Esophagus squamous epithelium (tissue), 4 donors: ENCODE measurements at regions not wholly inside any gene's neighbourhood (a gene's known extent, or its start where the extent isn't known, plus 50 kb on each side); places are given as distances from the start of the nearest gene placed in this dataset.

Experiments used
- CTCF ChIP-seq, 6 experiments: fragments of 450-650 bp in 4 of 6; fragments of 200-600 bp in 2 of 6; sonication (generic) in 2 of 6; IDR thresholded peaks; one replicate each; pipeline ENCODE4 v1.5.1; 2016 to 2019; ENCODE audit warnings: antibody characterized with exemption in 6 of 6, mild to moderate bottlenecking in 4 of 6, moderate library complexity in 4 of 6
- POLR2A ChIP-seq, 4 donors: fragments of 450-650 bp; IDR thresholded peaks; one replicate each; pipeline ENCODE4 v1.6.1; 2017; ENCODE audit warnings: antibody characterized with exemption in 4 of 4, mild to moderate bottlenecking in 4 of 4, moderate library complexity in 3 of 4

GRCh38 chr19:33947265-33947964 lies 150.7 kb downstream of the KCTD15 start:
- peak in 3 of 6 experiments; percentile 7 to 44 (median 20) for TF ChIP-seq CTCF (IDR thresholded peaks at IDR 0.05)
- TF ChIP-seq POLR2A (IDR thresholded peaks at IDR 0.05): no peak
